IMR-90 (cell line): ENCODE measurements at regions not wholly inside any gene's neighbourhood (a gene's known extent, or its start where the extent isn't known, plus 50 kb on each side); places are given as distances from the start of the nearest gene placed in this dataset.

ENCODE experiments used
- ATAC-seq: fragments of 200-7000 bp; cut with Tn5 transposase; 2 replicates; pipeline ENCODE4 v1.9.1; 2020; ENCODE audit warnings: low read depth, mild to moderate bottlenecking, moderate library complexity
- BruUV-seq: library from RNA; stranded (reverse); fragments of 400-500 nt; replicated peaks from 2 replicates; lab custom pipeline; 2021; lab: Mats Ljungman, UMichigan
- CTCF ChIA-PET: fragments of 300-600 bp; formaldehyde crosslinking; extraction: SDS; loops from one replicate; lab custom pipeline; 2021; ENCODE audit warnings: antibody characterized with exemption; lab: Yijun Ruan, JAX
- POLR2A ChIA-PET: fragments of 300-600 bp; sonication (Branson Sonifier 250); formaldehyde crosslinking; loops from one replicate; lab custom pipeline; 2022; ENCODE audit warnings: antibody characterized with exemption; ENCODE audit not compliant: unreplicated experiment; lab: Charles Lee
- DNase-seq: peaks from one replicate; pipeline ENCODE4 v3.0.0; 2013
- H2AFZ ChIP-seq: replicated peaks from 2 replicates; pipeline ENCODE3; 2013; ENCODE audit warnings: low read length, mild to moderate bottlenecking; ENCODE audit not compliant: poor library complexity
- H2AK5ac ChIP-seq: 2 replicates; pipeline ENCODE4 v1.6.1; 2013; ENCODE audit warnings: low read depth, low read length, inconsistent platforms
- H2AK9ac ChIP-seq: replicated peaks from 2 replicates; pipeline ENCODE3; 2013; ENCODE audit warnings: mild to moderate bottlenecking, low read depth, low read length, moderate library complexity; ENCODE audit not compliant: poor library complexity
- H2BK120ac ChIP-seq: 2 replicates; pipeline ENCODE4 v1.6.1; 2013; ENCODE audit warnings: low read depth, low read length, inconsistent platforms
- H2BK15ac ChIP-seq: 3 replicates; pipeline ENCODE4 v1.6.1; 2013; ENCODE audit warnings: low read depth, low read length, inconsistent platforms
- H2BK20ac ChIP-seq: 2 replicates; pipeline ENCODE4 v1.6.1; 2013; ENCODE audit warnings: low read depth, mild to moderate bottlenecking, inconsistent platforms, low read length, moderate library complexity
- H2BK5ac ChIP-seq: 2 replicates; pipeline ENCODE4 v1.6.1; 2013; ENCODE audit warnings: mild to moderate bottlenecking, low read depth, low read length, inconsistent platforms; ENCODE audit not compliant: poor library complexity, severe bottlenecking
- H3K14ac ChIP-seq: replicated peaks from 2 replicates; pipeline ENCODE4 v1.6.1; 2013; ENCODE audit warnings: low read depth, low read length, inconsistent platforms
- H3K18ac ChIP-seq: 2 replicates; pipeline ENCODE4 v1.6.1; 2013; ENCODE audit warnings: low read depth, low read length, control low read depth
- H3K23ac ChIP-seq: 2 replicates; pipeline ENCODE4 v1.6.1; 2013; ENCODE audit warnings: low read depth, low read length, inconsistent platforms
- H3K27ac ChIP-seq: 2 replicates; pipeline ENCODE4 v1.5.1; 2013; ENCODE audit warnings: mild to moderate bottlenecking, control low read depth, low read length; ENCODE audit not compliant: insufficient read depth
- H3K27me3 ChIP-seq: 2 replicates; pipeline ENCODE4 v1.6.1; 2013; ENCODE audit warnings: low read length; ENCODE audit not compliant: control insufficient read depth, insufficient read depth
- H3K36me3 ChIP-seq: 2 replicates; pipeline ENCODE4 v1.6.1; 2013; ENCODE audit warnings: low read length, mixed read lengths; ENCODE audit not compliant: control insufficient read depth, insufficient read depth
- H3K4ac ChIP-seq: 2 replicates; pipeline ENCODE4 v1.6.1; 2013; ENCODE audit warnings: low read depth, low read length, inconsistent platforms
- H3K4me1 ChIP-seq: 2 replicates; pipeline ENCODE4 v1.6.1; 2013; ENCODE audit warnings: low read length, mixed read lengths; ENCODE audit not compliant: control insufficient read depth, insufficient read depth
- H3K4me2 ChIP-seq: 2 replicates; pipeline ENCODE4 v1.6.1; 2013; ENCODE audit warnings: low read depth, mild to moderate bottlenecking, control low read depth, low read length, moderate library complexity
- H3K4me3 ChIP-seq: 2 replicates; pipeline ENCODE4 v1.5.1; 2013; ENCODE audit warnings: low read depth, mild to moderate bottlenecking, control low read depth, low read length, moderate library complexity; ENCODE audit not compliant: insufficient read depth
- H3K56ac ChIP-seq: 2 replicates; pipeline ENCODE4 v1.6.1; 2013; ENCODE audit warnings: low read length, inconsistent platforms; ENCODE audit not compliant: insufficient read depth; ENCODE audit errors: extremely low read depth
- H3K79me1 ChIP-seq, 2 experiments: 2 replicates each; pipeline ENCODE4 v1.6.1; 2013; ENCODE audit warnings: low read length in 2 of 2, inconsistent platforms in 1 of 2, low read depth in 1 of 2
- H3K9ac ChIP-seq: 2 replicates; pipeline ENCODE4 v1.6.1; 2013; ENCODE audit warnings: low read depth, low read length, control low read depth
- H3K9me1 ChIP-seq: 2 replicates; pipeline ENCODE4 v1.6.1; 2013; ENCODE audit warnings: low read length, inconsistent platforms; ENCODE audit not compliant: insufficient read depth
- H3K9me3 ChIP-seq: 2 replicates; pipeline ENCODE4 v1.6.1; 2013; ENCODE audit warnings: low read length; ENCODE audit not compliant: control insufficient read depth, insufficient read depth
- H4K20me1 ChIP-seq: 2 replicates; pipeline ENCODE4 v1.6.1; 2013; ENCODE audit warnings: low read length, inconsistent platforms; ENCODE audit not compliant: insufficient read depth
- H4K5ac ChIP-seq: 2 replicates; pipeline ENCODE4 v1.6.1; 2013; ENCODE audit warnings: mild to moderate bottlenecking, low read depth, low read length, control low read depth
- H4K8ac ChIP-seq, 2 experiments: 2 replicates each; pipeline ENCODE4 v1.6.1; 2013; ENCODE audit warnings: low read depth in 2 of 2, low read length in 2 of 2, control low read depth in 1 of 2, inconsistent platforms in 1 of 2
- H4K91ac ChIP-seq: 2 replicates; pipeline ENCODE4 v1.6.1; 2013; ENCODE audit warnings: low read depth, low read length, inconsistent platforms; ENCODE audit not compliant: insufficient read depth
- BHLHE40 ChIP-seq: fragments of 150-350 bp; IDR thresholded peaks from 2 replicates; pipeline ENCODE4 v1.6.1; 2016; ENCODE audit warnings: mild to moderate bottlenecking, low read depth, low read length
- CEBPB ChIP-seq: IDR thresholded peaks from 2 replicates; pipeline ENCODE4 v1.6.1; 2012; ENCODE audit warnings: low read depth, low read length, improper control_type of control experiment
- CHD1 ChIP-seq: IDR thresholded peaks from 2 replicates; pipeline ENCODE4 v1.6.1; 2012; ENCODE audit warnings: low read depth, low read length, improper control_type of control experiment
- CTCF ChIP-seq: conservative IDR thresholded peaks from 2 replicates; pipeline ENCODE4 v1.5.1; 2012; ENCODE audit warnings: mild to moderate bottlenecking, low read depth, low read length, improper control_type of control experiment
- ELK1 ChIP-seq: fragments of 150-350 bp; IDR thresholded peaks from 2 replicates; pipeline ENCODE4 v1.6.1; 2016; ENCODE audit warnings: low read depth, mild to moderate bottlenecking, low read length, moderate library complexity, borderline replicate concordance
- FOS ChIP-seq: fragments of 150-350 bp; IDR thresholded peaks from 2 replicates; pipeline ENCODE4 v1.6.1; 2016; ENCODE audit warnings: low read depth, low read length
- MAFK ChIP-seq: IDR thresholded peaks from 2 replicates; pipeline ENCODE4 v1.6.1; 2012; ENCODE audit warnings: low read depth, low read length, improper control_type of control experiment
- MAZ ChIP-seq: IDR thresholded peaks from 2 replicates; pipeline ENCODE4 v1.6.1; 2012; ENCODE audit warnings: low read depth, mild to moderate bottlenecking, low read length, improper control_type of control experiment, moderate library complexity, borderline replicate concordance
- MXI1 ChIP-seq: IDR thresholded peaks from 2 replicates; pipeline ENCODE4 v1.6.1; 2012; ENCODE audit warnings: low read depth, mild to moderate bottlenecking, low read length, moderate library complexity, borderline replicate concordance
- NFE2L2 ChIP-seq: fragments of 150-350 bp; IDR thresholded peaks from 2 replicates; pipeline ENCODE4 v1.6.1; 2016; ENCODE audit warnings: low read depth, mild to moderate bottlenecking, low read length
- POLR2A ChIP-seq: IDR thresholded peaks from 2 replicates; pipeline ENCODE4 v1.6.1; 2012; ENCODE audit warnings: mild to moderate bottlenecking, low read depth, low read length
- RAD21 ChIP-seq: IDR thresholded peaks from 2 replicates; pipeline ENCODE4 v1.6.1; 2012; ENCODE audit warnings: low read length, improper control_type of control experiment
- RCOR1 ChIP-seq: IDR thresholded peaks from 2 replicates; pipeline ENCODE4 v1.6.1; 2012; ENCODE audit warnings: mild to moderate bottlenecking, low read length, improper control_type of control experiment; ENCODE audit not compliant: insufficient replicate concordance
- RFX5 ChIP-seq: IDR thresholded peaks from 2 replicates; pipeline ENCODE4 v1.8.0; 2012; ENCODE audit warnings: low read depth, mild to moderate bottlenecking, low read length, moderate library complexity
- SMC3 ChIP-seq: fragments of 150-350 bp; IDR thresholded peaks from 2 replicates; pipeline ENCODE4 v1.6.1; 2016; ENCODE audit warnings: low read depth, mild to moderate bottlenecking, antibody characterized with exemption, low read length, moderate library complexity
- WGBS, 2 experiments: methylation state at CpG; one replicate each; pipeline versions ENCODE4 v1.1.5 to v1.1.7; 2013; ENCODE audit warnings: missing lambda C conversion rate in 2 of 2; ENCODE audit not compliant: insufficient read length in 1 of 2; ENCODE audit errors: extremely low coverage in 2 of 2; 5-methylcytosine and 5-hydroxymethylcytosine counted together
- dilution Hi-C: fragments of 300-500 bp; cut with HindIII; formaldehyde crosslinking; loops from one replicate; pipeline ENCODE4 v1.14.3; 2018; ENCODE audit warnings: low sequenced_read_pairs; ENCODE audit not compliant: unreplicated experiment
- in situ Hi-C: fragments of 300-500 bp; cut with MboI; formaldehyde crosslinking; loops from 3 replicates; pipeline ENCODE4 v1.14.3; 2019; ENCODE audit warnings: low sequenced_read_pairs, inconsistent platforms, mixed read lengths
- intact Hi-C: fragments of 100-400 bp; cut with micrococcal nuclease; formaldehyde crosslinking; loops from 2 replicates; pipeline ENCODE4 v1.10.0; 2022
- TF ChIP-seq, protein P1 (sequence below): fragments of 150-350 bp; IDR thresholded peaks from 2 replicates; pipeline ENCODE4 v1.6.1; 2017; ENCODE audit warnings: mild to moderate bottlenecking, antibody characterized with exemption, low read length, low read depth

GRCh38 chr1:242877229-242877628 is 352.7 kb upstream of the PLD5 start:
- no peak overlapping the region for H4K5ac ChIP-seq
- ChIA-PET CTCF (no interaction called here), POLR2A (no interaction called here)
- DNase-seq (no peak), ATAC-seq (no peak)
- H3K4me3 ChIP-seq = no peak overlapping the region
- no peak overlapping the region for H3K18ac ChIP-seq
- H4K20me1 ChIP-seq = no peaks in the 10 kb centered on the region
- H3K4ac ChIP-seq = no peak overlapping the region
- H2BK20ac ChIP-seq = no peak overlapping the region
- in situ Hi-C loops = no loop called here
- no peak overlapping the region for H4K91ac ChIP-seq
- H3K9me1 ChIP-seq = no peaks in the 10 kb centered on the region
- no peaks in the 10 kb centered on the region for H3K27me3 ChIP-seq
- H3K27ac ChIP-seq = no peak overlapping the region
- H3K79me1 ChIP-seq = no peaks in the 10 kb centered on the region
- H3K4me2 ChIP-seq = no peak overlapping the region
- no peak overlapping the region for H2AFZ ChIP-seq
- H3K56ac ChIP-seq = no peak overlapping the region
- no peak overlapping the region for H3K23ac ChIP-seq
- H2BK5ac ChIP-seq = no peak overlapping the region
- TF ChIP-seq CHD1 (no peak), MXI1 (no peak), RFX5 (no peak), POLR2A (no peak), CEBPB (no peak), ELK1 (no peak), FOS (no peak), RAD21 (no peak), SMC3 (no peak), CTCF (no peak), RCOR1 (no peak), MAFK (no peak), NFE2L2 (no peak), MAZ (no peak), BHLHE40 (no peak)
- TF ChIP-seq, protein P1, sequence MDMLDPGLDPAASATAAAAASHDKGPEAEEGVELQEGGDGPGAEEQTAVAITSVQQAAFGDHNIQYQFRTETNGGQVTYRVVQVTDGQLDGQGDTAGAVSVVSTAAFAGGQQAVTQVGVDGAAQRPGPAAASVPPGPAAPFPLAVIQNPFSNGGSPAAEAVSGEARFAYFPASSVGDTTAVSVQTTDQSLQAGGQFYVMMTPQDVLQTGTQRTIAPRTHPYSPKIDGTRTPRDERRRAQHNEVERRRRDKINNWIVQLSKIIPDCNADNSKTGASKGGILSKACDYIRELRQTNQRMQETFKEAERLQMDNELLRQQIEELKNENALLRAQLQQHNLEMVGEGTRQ = no peak
- no peaks in the 10 kb centered on the region for H3K4me1 ChIP-seq
- intact Hi-C loops = no loop called here
- H3K9ac ChIP-seq = no peak overlapping the region
- no peak overlapping the region for H2BK15ac ChIP-seq
- H4K8ac ChIP-seq = no peak overlapping the region
- no TSS peak for BruUV-seq
- no peak overlapping the region for H3K14ac ChIP-seq
- H2BK120ac ChIP-seq = no peak overlapping the region
- dilution Hi-C loops = no loop called here
- no peak overlapping the region for H2AK5ac ChIP-seq
- WGBS, 2 experiments = no CpG with 5 or more reads among the region's 2 CpGs
- no peak overlapping the region for H2AK9ac ChIP-seq
- H3K36me3 ChIP-seq = no peaks in the 10 kb centered on the region
- peaks cover 8% of the 10 kb centered on the region for H3K9me3 ChIP-seq
